ENCODE measurements at regions not wholly inside any gene's neighbourhood (a gene's known extent, or its start where the extent isn't known, plus 50 kb on each side); places are given as distances from the start of the nearest gene placed in this dataset.
"Not testable (repeated sequence)": the region's sequence is repeated elsewhere in the genome, so short reads cannot be mapped to it uniquely, and the experiment has no call there.

GRCh38 chr17:5913641-5914040, 156.5 kb upstream of the WSCD1 start:
- no peak for DNase-seq

- DNase-seq, result no peak
Measured at GRCh38 chr17:5915337-5915736, 154.8 kb upstream of the WSCD1 start.

GRCh38 chr17:5919089-5919488, 151.1 kb upstream of the WSCD1 start:
- no peak for DNase-seq

- DNase-seq, result no peak
Measured at GRCh38 chr17:5921512-5922282, 148.5 kb upstream of the WSCD1 start.

- no peak for DNase-seq
Measured at GRCh38 chr17:5922476-5922875, 147.7 kb upstream of the WSCD1 start.

- no peak for DNase-seq
Measured at GRCh38 chr17:5929721-5930120, 140.5 kb upstream of the WSCD1 start.

GRCh38 chr17:5930555-5930954, 139.6 kb upstream of the WSCD1 start:
- not testable (repeated sequence) for DNase-seq

- no peak for DNase-seq
Measured at GRCh38 chr17:5931616-5932015, 138.6 kb upstream of the WSCD1 start.

GRCh38 chr17:5933430-5933829, 136.7 kb upstream of the WSCD1 start:
- DNase-seq, result no peak

GRCh38 chr17:5941258-5941657, 128.9 kb upstream of the WSCD1 start:
- no peak for DNase-seq

GRCh38 chr17:5942687-5943086, 127.5 kb upstream of the WSCD1 start:
- DNase-seq, result no peak

- no peak for DNase-seq
Measured at GRCh38 chr17:5943232-5943631, 126.9 kb upstream of the WSCD1 start.

GRCh38 chr17:5943982-5944381, 126.2 kb upstream of the WSCD1 start:
- no peak for DNase-seq

GRCh38 chr17:5947701-5948180, 122.4 kb upstream of the WSCD1 start:
- no peak for DNase-seq

- DNase-seq, result no peak
Measured at GRCh38 chr17:5948811-5949210, 121.4 kb upstream of the WSCD1 start.

- DNase-seq, result no peak
Measured at GRCh38 chr17:5950878-5951277, 119.3 kb upstream of the WSCD1 start.

GRCh38 chr17:5951912-5952311, 118.3 kb upstream of the WSCD1 start:
- DNase-seq, result no peak

GRCh38 chr17:5952518-5952917, 117.7 kb upstream of the WSCD1 start:
- DNase-seq, result no peak

- no peak for DNase-seq
Measured at GRCh38 chr17:5955764-5956163, 114.4 kb upstream of the WSCD1 start.

GRCh38 chr17:5958850-5959249, 111.3 kb upstream of the WSCD1 start:
- DNase-seq, result no peak

- DNase-seq, result no peak
Measured at GRCh38 chr17:5962371-5962770, 107.8 kb upstream of the WSCD1 start.

- DNase-seq, result no peak
Measured at GRCh38 chr17:5971969-5972368, 98.2 kb upstream of the WSCD1 start.

- DNase-seq, result no peak
Measured at GRCh38 chr17:5973410-5973809, 96.8 kb upstream of the WSCD1 start.

GRCh38 chr17:5975661-5976060, 94.5 kb upstream of the WSCD1 start:
- DNase-seq, result no peak

GRCh38 chr17:5976251-5976650, 93.9 kb upstream of the WSCD1 start:
- DNase-seq, result no peak
